ENCODE measurements at regions not wholly inside any gene's neighbourhood (a gene's known extent, or its start where the extent isn't known, plus 50 kb on each side); places are given as distances from the start of the nearest gene placed in this dataset.

DNA sequence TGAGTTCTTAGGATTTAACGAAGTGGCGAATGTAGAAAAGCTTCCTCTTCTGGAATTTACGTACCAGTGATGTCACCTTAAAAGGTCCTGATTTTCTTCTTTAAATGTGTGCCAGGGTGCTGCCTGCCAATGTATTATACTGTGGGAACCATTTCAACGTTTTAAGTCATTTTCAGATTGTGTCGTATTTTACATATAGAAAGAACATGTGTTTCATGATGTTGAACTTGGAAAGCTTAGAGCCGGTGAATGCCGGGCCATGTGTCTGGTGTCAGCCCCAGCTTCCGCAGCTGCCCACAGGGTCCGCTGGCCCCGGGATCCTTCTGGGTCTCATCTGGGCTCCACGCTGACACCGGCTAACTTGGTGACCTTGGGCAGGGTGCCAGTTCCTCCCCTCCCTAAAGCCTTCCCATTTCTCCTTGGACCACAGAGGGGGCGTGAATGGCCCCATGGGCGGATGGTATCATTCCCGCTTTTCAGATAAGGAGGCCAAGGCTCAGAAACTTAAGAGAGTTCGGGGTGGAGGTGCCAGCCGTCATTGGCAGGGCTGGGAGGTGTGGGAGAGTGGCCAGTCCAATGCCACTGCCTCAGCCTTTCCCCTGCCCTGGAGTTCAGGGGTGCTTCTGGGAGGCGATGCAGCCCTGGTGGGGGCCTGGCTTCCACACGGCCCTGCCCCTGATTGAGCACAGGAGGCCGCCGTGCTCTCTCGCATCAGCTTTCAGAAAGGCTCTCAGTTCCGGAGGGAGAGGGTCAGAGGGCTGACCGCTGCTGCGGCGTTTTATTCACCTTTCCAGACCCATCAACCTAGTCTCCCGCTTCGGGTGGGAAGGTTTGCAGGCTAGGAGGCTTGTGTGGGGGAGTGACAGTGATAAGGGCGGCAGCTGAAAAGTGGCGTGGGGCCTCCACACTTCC, 68.8 kb upstream of the CIBAR2 start:
- TF ChIP-seq POLR2AphosphoS5 (IDR thresholded peaks at IDR 0.05; ENCODE audit: low read depth, low read length) (no peak), TAF1 (IDR thresholded peaks at IDR 0.05; ENCODE audit: borderline replicate concordance, insufficient read depth, low read length) (no peak)
- TF ChIP-seq, protein P1, sequence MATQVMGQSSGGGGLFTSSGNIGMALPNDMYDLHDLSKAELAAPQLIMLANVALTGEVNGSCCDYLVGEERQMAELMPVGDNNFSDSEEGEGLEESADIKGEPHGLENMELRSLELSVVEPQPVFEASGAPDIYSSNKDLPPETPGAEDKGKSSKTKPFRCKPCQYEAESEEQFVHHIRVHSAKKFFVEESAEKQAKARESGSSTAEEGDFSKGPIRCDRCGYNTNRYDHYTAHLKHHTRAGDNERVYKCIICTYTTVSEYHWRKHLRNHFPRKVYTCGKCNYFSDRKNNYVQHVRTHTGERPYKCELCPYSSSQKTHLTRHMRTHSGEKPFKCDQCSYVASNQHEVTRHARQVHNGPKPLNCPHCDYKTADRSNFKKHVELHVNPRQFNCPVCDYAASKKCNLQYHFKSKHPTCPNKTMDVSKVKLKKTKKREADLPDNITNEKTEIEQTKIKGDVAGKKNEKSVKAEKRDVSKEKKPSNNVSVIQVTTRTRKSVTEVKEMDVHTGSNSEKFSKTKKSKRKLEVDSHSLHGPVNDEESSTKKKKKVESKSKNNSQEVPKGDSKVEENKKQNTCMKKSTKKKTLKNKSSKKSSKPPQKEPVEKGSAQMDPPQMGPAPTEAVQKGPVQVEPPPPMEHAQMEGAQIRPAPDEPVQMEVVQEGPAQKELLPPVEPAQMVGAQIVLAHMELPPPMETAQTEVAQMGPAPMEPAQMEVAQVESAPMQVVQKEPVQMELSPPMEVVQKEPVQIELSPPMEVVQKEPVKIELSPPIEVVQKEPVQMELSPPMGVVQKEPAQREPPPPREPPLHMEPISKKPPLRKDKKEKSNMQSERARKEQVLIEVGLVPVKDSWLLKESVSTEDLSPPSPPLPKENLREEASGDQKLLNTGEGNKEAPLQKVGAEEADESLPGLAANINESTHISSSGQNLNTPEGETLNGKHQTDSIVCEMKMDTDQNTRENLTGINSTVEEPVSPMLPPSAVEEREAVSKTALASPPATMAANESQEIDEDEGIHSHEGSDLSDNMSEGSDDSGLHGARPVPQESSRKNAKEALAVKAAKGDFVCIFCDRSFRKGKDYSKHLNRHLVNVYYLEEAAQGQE (IDR thresholded peaks at IDR 0.05; ENCODE audit: insufficient read depth in 1 of 2, low read depth in 2 of 2, low read length in 2 of 2), result no peak
